Heart left ventricle (tissue), 16 donors: ENCODE measurements at regions not wholly inside any gene's neighbourhood (a gene's known extent, or its start where the extent isn't known, plus 50 kb on each side); places are given as distances from the start of the nearest gene placed in this dataset.
"Not testable (repeated sequence)": the region's sequence is repeated elsewhere in the genome, so short reads cannot be mapped to it uniquely, and the experiment has no call there.

Experiments used
- ATAC-seq, 4 donors: fragments of 200-7000 bp; cut with Tn5 transposase; one replicate each; pipeline ENCODE4 v1.9.1; 2020 to 2022; ENCODE audit warnings: moderate library complexity in 4 of 4, mild to moderate bottlenecking in 3 of 4, moderate number of reproducible peaks in 1 of 4
- DNase-seq, 5 donors: peaks; one replicate each; pipeline ENCODE4 v3.0.0-alpha.2; 2020
- H3K27ac ChIP-seq, 12 donors: fragments of 200-600 bp; sonication (generic) in 4 of 12; one replicate each; pipeline versions ENCODE4 v1.5.0 to v1.8.0; 2016 to 2022; ENCODE audit warnings: mild to moderate bottlenecking in 2 of 12
- H3K27me3 ChIP-seq, 9 donors: fragments of 200-600 bp; sonication (generic) in 2 of 9; one replicate each; pipeline versions ENCODE4 v1.5.1 to v1.8.0; 2016 to 2022; ENCODE audit warnings: mild to moderate bottlenecking in 3 of 9
- H3K36me3 ChIP-seq, 9 donors: fragments of 200-600 bp; sonication (generic) in 2 of 9; one replicate each; pipeline versions ENCODE4 v1.5.0 to v1.8.0; 2018 to 2022; ENCODE audit warnings: mild to moderate bottlenecking in 2 of 9
- H3K4me1 ChIP-seq, 12 donors: fragments of 200-600 bp; sonication (generic) in 4 of 12; one replicate each; pipeline versions ENCODE4 v1.5.0 to v1.8.0; 2016 to 2022; ENCODE audit warnings: mild to moderate bottlenecking in 3 of 12
- H3K4me3 ChIP-seq, 12 donors: fragments of 200-600 bp; sonication (generic) in 4 of 12; one replicate each; pipeline versions ENCODE4 v1.5.0 to v1.8.0; 2017 to 2022; ENCODE audit warnings: mild to moderate bottlenecking in 9 of 12, moderate library complexity in 4 of 12
- H3K9me3 ChIP-seq, 12 donors: fragments of 200-600 bp; sonication (generic) in 4 of 12; one replicate each; pipeline versions ENCODE4 v1.5.0 to v1.8.0; 2016 to 2022; ENCODE audit warnings: mild to moderate bottlenecking in 1 of 12
- WGBS, 4 donors: extraction: QIAGEN DNeasy Blood & Tissue Kit in 2 of 4; methylation state at CpG; one replicate each; pipeline versions ENCODE4 v1.1.5 to v1.1.7; 2013 to 2018; 5-methylcytosine and 5-hydroxymethylcytosine counted together
- intact Hi-C, 10 donors: fragments of 100-400 bp; cut with DNase I; formaldehyde crosslinking; loops; one replicate each; pipeline versions ENCODE4 v1.11.1 to v1.14.2; 2022
- donor health status: ischemic (EF 13 %, LVEDD 7.1; RV severe dilation, severe dysfunction).
- donor health status: healthy with polysubstance abuse.
- donor health status: DM: no; HTN: yes; CAD: no.
- donor health status: DM: no; HTN: no; CAD: no.
- donor health status: ischemic (EF 25% LVEDD 6.9; RV normal size, moderate dysfunction).
- donor health status: ischemic (EF 25% LVEDD 5.7; RV mildly dilated, moderate dysfunction).
- donor health status: healthy.
- donor health status: DM: yes; HTN: yes; CAD: no.
- donor health status: ischemic (EF 35%, LVEDD 5.7; RV mildly dilated, moderate dysfunction).
- donor health status: nonischemic (EF 11% LVEDD 7.7; RV severe dilation, severe dysfunction).
- donor health status: DM: yes; HTN: yes; CAD: no.
- donor health status: PGD.
- donor health status: ischemic (EF 29% LVEDD 5.4; RV normal size, mild dysfunction).
- donor health status: nonischemic (EF 23%, LVEDD 6.1; RV moderate dilation, normal function).

- not testable (repeated sequence) for ATAC-seq
- WGBS, 4 donors: 56 to 90% (median 70%) methylated on average over 2 to 3 of the region's 3 CpGs
Measured at GRCh38 chr2:242113492-242113891, 244.0 kb downstream of the RTP5 start.

GRCh38 chr2:242116676-242117075 is 247.1 kb downstream of the RTP5 start:
- DNase-seq, H3K9me3 ChIP-seq, H3K4me3 ChIP-seq, H3K27me3 ChIP-seq, H3K36me3 ChIP-seq, H3K27ac ChIP-seq, intact Hi-C loops, H3K4me1 ChIP-seq: not testable (repeated sequence)
- ATAC-seq: peak in 1 of 4 donors; percentile 42
- 50 to 71% (median 67%) methylated on average over 1 of the region's 2 CpGs; no CpG with 5 or more reads in 1 of the 4 donors for WGBS, 4 donors

More at GRCh38 chr2:242113492-242113891, 244.0 kb downstream of the RTP5 start:
- H3K9me3 ChIP-seq, DNase-seq, H3K4me1 ChIP-seq, H3K27me3 ChIP-seq, H3K36me3 ChIP-seq, intact Hi-C loops, H3K27ac ChIP-seq, H3K4me3 ChIP-seq: not testable (repeated sequence)

GRCh38 chr2:242117305-242117704 is 247.8 kb downstream of the RTP5 start:
- H3K4me1 ChIP-seq, ATAC-seq, H3K27ac ChIP-seq, H3K36me3 ChIP-seq, DNase-seq, H3K27me3 ChIP-seq, H3K9me3 ChIP-seq, intact Hi-C loops, H3K4me3 ChIP-seq: not testable (repeated sequence)
- no CpG with 5 or more reads among the region's 3 CpGs for WGBS, 4 donors

DNA sequence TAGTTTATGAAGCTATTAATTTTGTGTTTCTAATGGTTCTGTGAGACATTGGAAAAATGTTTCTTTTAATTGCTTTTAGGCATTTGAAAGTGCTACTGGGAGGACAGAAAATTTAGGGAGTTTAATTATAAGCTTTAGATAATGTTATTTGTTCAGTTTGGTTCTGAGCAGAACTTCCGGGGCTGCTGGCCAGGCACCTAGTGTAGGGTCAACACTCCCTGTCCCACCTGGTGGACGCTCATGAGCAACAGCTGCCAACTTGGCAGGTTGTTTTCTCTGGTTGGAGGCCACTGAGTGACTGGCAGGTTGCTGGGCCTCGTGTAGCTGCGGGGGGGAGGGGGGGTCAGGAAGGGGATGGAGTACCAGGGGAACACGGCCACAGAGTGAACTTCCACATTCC is 250.2 kb downstream of the RTP5 start:
- intact Hi-C loops, H3K27ac ChIP-seq, H3K27me3 ChIP-seq, H3K36me3 ChIP-seq, H3K4me1 ChIP-seq, H3K4me3 ChIP-seq, ATAC-seq, DNase-seq, H3K9me3 ChIP-seq: not testable (repeated sequence)
- WGBS, 4 donors: 67 to 85% (median 73%) methylated on average over 2 to 5 of the region's 5 CpGs

DNA sequence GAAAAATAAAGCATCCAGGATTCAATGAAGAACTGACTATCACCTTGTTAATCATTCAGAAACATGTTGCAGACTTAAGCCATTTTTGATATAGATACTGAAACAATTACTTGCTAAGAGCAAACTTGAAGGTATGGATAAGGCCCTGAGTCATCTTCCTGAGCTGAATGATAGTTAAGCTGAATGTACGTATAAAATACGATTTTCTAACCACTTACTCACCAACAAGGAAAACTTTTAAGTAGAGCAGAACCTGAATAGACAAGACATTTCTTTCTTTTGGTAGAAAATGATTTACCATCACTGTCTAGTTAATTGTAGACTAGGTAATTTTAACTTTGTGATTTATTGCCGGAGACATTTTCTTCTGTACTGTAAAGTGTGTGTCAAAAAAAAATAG is 261.2 kb downstream of the RTP5 start:
- DNase-seq, H3K4me1 ChIP-seq, intact Hi-C loops: not testable (repeated sequence)

GRCh38 chr2:242159921-242160320 is 290.4 kb downstream of the RTP5 start:
- H3K36me3 ChIP-seq, H3K27me3 ChIP-seq, intact Hi-C loops, ATAC-seq, DNase-seq, H3K27ac ChIP-seq, H3K9me3 ChIP-seq, H3K4me1 ChIP-seq, H3K4me3 ChIP-seq: not testable (repeated sequence)
- 0 to 16% (median 2%) methylated on average over 2 of the region's 2 CpGs for WGBS, 4 donors

More for the DNA sequence above, 261.2 kb downstream of the RTP5 start:
- H3K4me3 ChIP-seq, H3K9me3 ChIP-seq, H3K27ac ChIP-seq, H3K27me3 ChIP-seq, H3K36me3 ChIP-seq, ATAC-seq: not testable (repeated sequence)
- WGBS, 4 donors: 90 to 93% (median 92%) methylated on average over 3 of the region's 3 CpGs

DNA sequence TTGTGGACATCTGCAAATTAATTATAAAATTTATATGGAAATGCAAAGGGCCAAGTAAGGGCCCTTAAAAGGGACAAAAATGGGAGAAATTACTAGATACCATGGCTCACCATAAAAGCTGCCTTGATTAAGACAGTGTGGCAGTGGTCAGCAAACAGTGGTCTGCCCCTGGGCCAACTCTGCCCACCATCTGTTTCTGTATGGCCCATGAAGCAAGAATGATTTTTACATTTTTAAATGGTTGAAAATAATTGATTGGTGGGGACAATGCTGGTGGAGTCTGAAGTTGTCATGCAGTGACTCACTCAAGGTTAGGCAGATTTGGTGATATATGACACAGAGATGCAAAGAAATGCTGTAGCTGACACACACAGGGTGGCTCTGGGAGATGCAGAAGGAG is 295.6 kb downstream of the RTP5 start:
- H3K27me3 ChIP-seq, H3K36me3 ChIP-seq, H3K4me3 ChIP-seq, DNase-seq, H3K9me3 ChIP-seq, intact Hi-C loops, H3K4me1 ChIP-seq, ATAC-seq, H3K27ac ChIP-seq: not testable (repeated sequence)

DNA sequence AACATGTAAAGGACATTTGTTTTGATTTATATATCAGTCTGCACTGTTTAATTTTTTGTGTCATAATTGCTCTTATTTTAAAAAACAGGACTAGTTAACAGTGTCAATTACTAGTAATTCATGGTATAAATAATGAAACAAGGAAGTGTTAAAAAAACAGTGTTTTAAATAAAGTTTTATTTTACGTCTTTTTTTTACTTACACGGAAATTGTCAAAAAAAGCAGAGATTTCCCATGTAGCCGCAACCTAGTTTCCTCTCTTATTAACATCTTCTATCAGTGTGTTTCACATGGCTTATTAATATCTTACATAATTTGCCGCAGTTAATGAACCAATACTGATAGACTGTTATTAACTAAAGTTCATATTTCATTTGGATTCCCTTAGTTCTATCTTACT is 301.8 kb downstream of the RTP5 start:
- H3K27me3 ChIP-seq, intact Hi-C loops: not testable (repeated sequence)

More for the DNA sequence above, 301.8 kb downstream of the RTP5 start:
- H3K36me3 ChIP-seq, ATAC-seq, H3K4me3 ChIP-seq, H3K9me3 ChIP-seq, DNase-seq, H3K4me1 ChIP-seq, H3K27ac ChIP-seq: not testable (repeated sequence)
- WGBS, 4 donors: 91 to 93% (median 91%) methylated on average over 4 of the region's 4 CpGs
